ENCODE measurements at regions not wholly inside any gene's neighbourhood (a gene's known extent, or its start where the extent isn't known, plus 50 kb on each side); places are given as distances from the start of the nearest gene placed in this dataset.

GRCh38 chr6:156352861-156353260 is 424.3 kb upstream of the ARID1B start:
- no peak for TF ChIP-seq TCF4 (CRISPR knock-in tag; IDR thresholded peaks at IDR 0.05; ENCODE audit: borderline replicate concordance)
- TF ChIP-seq SNAI2 (CRISPR knock-in tag; IDR thresholded peaks at IDR 0.05), result no peak
- TF ChIP-seq ESRRG (CRISPR knock-in tag; IDR thresholded peaks at IDR 0.05), result no peak
- TF ChIP-seq ZC3H10 (CRISPR knock-in tag; IDR thresholded peaks at IDR 0.05), result no peak
- no peak for TF ChIP-seq CSDC2 (CRISPR knock-in tag; IDR thresholded peaks at IDR 0.05)
- no peak for TF ChIP-seq PPARA (CRISPR knock-in tag; IDR thresholded peaks at IDR 0.05; ENCODE audit: borderline replicate concordance)
- no peak for TF ChIP-seq TOX (CRISPR knock-in tag; IDR thresholded peaks at IDR 0.05; ENCODE audit: borderline replicate concordance)
- no peak for TF ChIP-seq ISL1 (CRISPR knock-in tag; IDR thresholded peaks at IDR 0.05)
